Vagina (tissue), 2 donors: ENCODE measurements at regions not wholly inside any gene's neighbourhood (a gene's known extent, or its start where the extent isn't known, plus 50 kb on each side); places are given as distances from the start of the nearest gene placed in this dataset.
"Not testable (repeated sequence)": the region's sequence is repeated elsewhere in the genome, so short reads cannot be mapped to it uniquely, and the experiment has no call there.

ENCODE experiments used
- CTCF ChIP-seq, 3 experiments: fragments of 450-650 bp in 2 of 3; fragments of 200-600 bp in 1 of 3; sonication (generic) in 1 of 3; IDR thresholded peaks; one replicate each; pipeline ENCODE4 v1.5.1; 2017 to 2019; ENCODE audit warnings: antibody characterized with exemption in 3 of 3, mild to moderate bottlenecking in 2 of 3, moderate library complexity in 2 of 3
- POLR2A ChIP-seq, 2 donors: fragments of 450-650 bp; IDR thresholded peaks; one replicate each; pipeline ENCODE4 v1.6.1; 2017; ENCODE audit warnings: antibody characterized with exemption in 2 of 2, mild to moderate bottlenecking in 2 of 2, moderate library complexity in 2 of 2
- POLR2AphosphoS5 ChIP-seq, 2 donors: sonication (generic); formaldehyde crosslinking; IDR thresholded peaks; one replicate each; pipeline ENCODE4 v1.9.0; 2017; ENCODE audit warnings: antibody characterized with exemption in 2 of 2, mild to moderate bottlenecking in 2 of 2, low read depth in 1 of 2; ENCODE audit not compliant: insufficient read depth in 1 of 2

GRCh38 chr3:90086297-90086696, 978.9 kb downstream of the EPHA3 start:
- TF ChIP-seq CTCF (IDR thresholded peaks at IDR 0.05); POLR2AphosphoS5 (IDR thresholded peaks at IDR 0.05; ENCODE audit: insufficient read depth in 1 of 2, low read depth in 1 of 2); POLR2A (IDR thresholded peaks at IDR 0.05): not testable (repeated sequence)
